Fibroblast of lung (primary cell): ENCODE measurements at regions not wholly inside any gene's neighbourhood (a gene's known extent, or its start where the extent isn't known, plus 50 kb on each side); places are given as distances from the start of the nearest gene placed in this dataset.

Source experiments
- DNase-seq, 2 donors: peaks; one replicate each; pipeline versions ENCODE4 v3.0.0 to v3.0.0-alpha.2; 2010; ENCODE audit warnings: low read depth in 2 of 2
- H2AFZ ChIP-seq: 2 replicates; pipeline ENCODE4 v1.5.1; 2012; ENCODE audit warnings: low read length, control low read depth, inconsistent platforms
- H3K27ac ChIP-seq: 2 replicates; pipeline ENCODE4 v1.5.1; 2011; ENCODE audit warnings: low read length, control low read depth; ENCODE audit not compliant: insufficient read depth
- H3K27me3 ChIP-seq: 2 replicates; pipeline ENCODE4 v1.5.1; 2011; ENCODE audit warnings: mild to moderate bottlenecking, low read length; ENCODE audit not compliant: control insufficient read depth, insufficient read depth
- H3K36me3 ChIP-seq: 2 replicates; pipeline ENCODE4 v1.5.1; 2011; ENCODE audit warnings: low read length; ENCODE audit not compliant: control insufficient read depth, insufficient read depth
- H3K4me1 ChIP-seq: 2 replicates; pipeline ENCODE4 v1.5.1; 2011; ENCODE audit warnings: low read length; ENCODE audit not compliant: control insufficient read depth, insufficient read depth; ENCODE audit errors: extremely low read depth
- H3K4me2 ChIP-seq: 2 replicates; pipeline ENCODE4 v1.5.1; 2011; ENCODE audit warnings: low read length, control low read depth; ENCODE audit not compliant: insufficient read depth; ENCODE audit errors: extremely low read depth
- H3K4me3 ChIP-seq, 4 experiments: fragments of 200-600 bp in 1 of 4; sonication (generic) in 1 of 4; replicated peaks in 1 of 4; 2 replicates each; pipeline ENCODE4 v1.5.1; 2011 to 2016; ENCODE audit warnings: low read length in 4 of 4, low read depth in 3 of 4, mild to moderate bottlenecking in 3 of 4, control low read depth in 2 of 4, inconsistent platforms in 1 of 4, mixed read lengths in 1 of 4; ENCODE audit not compliant: insufficient read depth in 1 of 4; ENCODE audit errors: control extremely low read depth in 1 of 4
- H3K79me2 ChIP-seq: 2 replicates; pipeline ENCODE4 v1.5.1; 2012; ENCODE audit warnings: mild to moderate bottlenecking, low read length, inconsistent platforms; ENCODE audit not compliant: control insufficient read depth, insufficient read depth
- H3K9ac ChIP-seq: 2 replicates; pipeline ENCODE4 v1.5.1; 2011; ENCODE audit warnings: mild to moderate bottlenecking, low read length, control low read depth; ENCODE audit not compliant: insufficient read depth
- H3K9me3 ChIP-seq: 2 replicates; pipeline ENCODE4 v1.5.1; 2012; ENCODE audit warnings: low read depth, low read length; ENCODE audit not compliant: control insufficient read depth, insufficient read depth
- H4K20me1 ChIP-seq: 2 replicates; pipeline ENCODE4 v1.5.1; 2011; ENCODE audit warnings: low read length; ENCODE audit not compliant: control insufficient read depth, insufficient read depth; ENCODE audit errors: extremely low read depth
- CTCF ChIP-seq, 2 donors: IDR thresholded peaks in 1 of 2; conservative IDR thresholded peaks in 1 of 2; 1 replicate in 1 of 2; 2 replicates in 1 of 2; pipeline ENCODE4 v1.5.1; 2011 to 2012; ENCODE audit warnings: low read length in 2 of 2, control low read depth in 1 of 2, inconsistent platforms in 1 of 2, low read depth in 1 of 2, mild to moderate bottlenecking in 1 of 2
- EZH2 ChIP-seq: IDR thresholded peaks from 2 replicates; pipeline ENCODE4 v1.5.1; 2012; ENCODE audit warnings: low read length, control low read depth, mild to moderate bottlenecking; ENCODE audit errors: missing control alignments

DNA sequence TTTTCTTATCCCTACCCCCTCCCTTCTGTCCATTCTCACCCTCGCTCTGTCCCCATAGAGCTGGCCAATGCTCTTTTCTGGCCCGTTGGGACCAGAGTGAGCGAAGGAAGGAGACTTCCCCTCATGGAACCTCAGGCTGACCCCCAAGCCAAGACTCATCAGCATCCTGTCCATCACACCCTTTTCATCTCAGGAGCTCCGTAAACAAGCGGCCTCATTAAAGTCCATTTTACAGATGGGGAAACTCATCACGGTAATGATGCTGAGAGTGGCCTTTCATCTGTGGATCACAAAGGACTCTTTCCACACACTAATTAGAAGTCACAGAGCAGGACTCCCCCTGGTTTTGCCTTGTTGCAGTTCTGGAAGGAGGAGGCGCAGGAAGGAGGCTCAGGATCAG, 67.4 kb upstream of the SLC34A2 start:
- TF ChIP-seq CTCF (conservative IDR thresholded peaks at IDR 0.05 in 1 of 2, IDR thresholded peaks at IDR 0.05 in 1 of 2; ENCODE audit: low read depth in 1 of 2, low read length in 2 of 2) (no peak), EZH2 (no peak)
- no peak overlapping the region for H3K4me3 ChIP-seq
- no peak overlapping the region for H3K27ac ChIP-seq
- no peaks in the 10 kb centered on the region for H3K79me2 ChIP-seq
- no peak overlapping the region for H2AFZ ChIP-seq
- H3K4me1 ChIP-seq = no peaks in the 10 kb centered on the region
- no peaks in the 10 kb centered on the region for H3K27me3 ChIP-seq
- H3K9ac ChIP-seq = no peak overlapping the region
- H4K20me1 ChIP-seq = no peaks in the 10 kb centered on the region
- no peak overlapping the region for H3K4me2 ChIP-seq
- no peak for DNase-seq
- H3K36me3 ChIP-seq = no peaks in the 10 kb centered on the region
- no peaks in the 10 kb centered on the region for H3K9me3 ChIP-seq

- no peaks in the 10 kb centered on the region for H3K9me3 ChIP-seq
- no peaks in the 10 kb centered on the region for H3K36me3 ChIP-seq
- TF ChIP-seq CTCF (conservative IDR thresholded peaks at IDR 0.05 in 1 of 2, IDR thresholded peaks at IDR 0.05 in 1 of 2; ENCODE audit: low read depth in 1 of 2, low read length in 2 of 2) = no peak
- TF ChIP-seq EZH2 = no peak
- H2AFZ ChIP-seq = no peak overlapping the region
- no peaks in the 10 kb centered on the region for H3K79me2 ChIP-seq
- H3K4me3 ChIP-seq = no peak overlapping the region
- DNase-seq = peak in 1 of 2 donors; percentile 29
- H3K4me1 ChIP-seq = no peaks in the 10 kb centered on the region
- no peaks in the 10 kb centered on the region for H4K20me1 ChIP-seq
- no peak overlapping the region for H3K4me2 ChIP-seq
- no peak overlapping the region for H3K9ac ChIP-seq
- H3K27me3 ChIP-seq = no peaks in the 10 kb centered on the region
- H3K27ac ChIP-seq = no peak overlapping the region
Measured at GRCh38 chr4:25590171-25590570, 65.5 kb upstream of the SLC34A2 start.

DNA sequence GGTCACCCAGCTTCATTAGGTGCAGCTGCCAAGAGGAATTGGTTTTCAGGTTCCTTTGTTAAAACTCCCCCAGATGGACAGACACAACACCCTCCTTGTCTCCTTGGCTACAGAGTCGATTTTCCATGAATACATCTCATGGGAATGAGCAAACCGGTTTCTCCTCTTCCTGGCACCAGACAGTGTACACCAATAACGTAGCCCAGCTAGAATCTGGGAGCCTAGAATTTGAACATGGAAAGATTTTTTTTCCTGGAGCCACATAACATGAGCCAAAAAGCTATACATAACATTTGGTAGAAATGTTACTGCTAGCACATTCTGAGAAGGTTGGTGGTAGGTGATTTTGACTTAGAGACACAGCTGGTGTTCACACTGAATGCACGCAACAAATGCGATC, 62.9 kb upstream of the SLC34A2 start:
- no peak for DNase-seq
- H3K27me3 ChIP-seq = no peaks in the 10 kb centered on the region

More for the DNA sequence above, 62.9 kb upstream of the SLC34A2 start:
- Histone ChIP-seq H3K4me3 (no peak overlapping the region), H3K9ac (no peak overlapping the region), H3K4me1 (no peaks in the 10 kb centered on the region), H3K4me2 (no peak overlapping the region), H3K9me3 (no peaks in the 10 kb centered on the region), H2AFZ (no peak overlapping the region), H3K79me2 (no peaks in the 10 kb centered on the region), H4K20me1 (no peaks in the 10 kb centered on the region), H3K36me3 (no peaks in the 10 kb centered on the region), H3K27ac (no peak overlapping the region)
- no peak for TF ChIP-seq EZH2
- no peak for TF ChIP-seq CTCF (conservative IDR thresholded peaks at IDR 0.05 in 1 of 2, IDR thresholded peaks at IDR 0.05 in 1 of 2; ENCODE audit: low read depth in 1 of 2, low read length in 2 of 2)
